ENCODE measurements at regions not wholly inside any gene's neighbourhood (a gene's known extent, or its start where the extent isn't known, plus 50 kb on each side); places are given as distances from the start of the nearest gene placed in this dataset.

DNA sequence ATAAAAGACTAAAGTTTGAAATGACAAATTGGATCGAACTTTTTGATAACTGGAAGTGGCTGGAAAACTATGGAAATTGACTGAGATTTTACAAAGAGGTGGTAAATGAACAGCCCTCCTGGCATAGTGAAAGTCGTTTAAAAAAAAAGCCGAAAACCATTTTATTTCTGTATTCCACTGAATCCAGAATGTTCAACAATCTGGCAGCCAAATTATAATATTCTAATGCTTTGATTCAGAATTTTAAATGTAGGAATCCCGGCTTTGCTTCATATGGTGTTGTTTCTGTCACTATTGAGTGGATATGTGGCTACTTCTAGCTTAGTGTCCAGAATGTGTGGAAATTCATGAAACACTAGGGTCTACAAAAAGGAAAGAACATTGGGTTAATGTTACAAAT lies 208.9 kb upstream of the DCBLD2 start:
- DNase-seq (ENCODE audit: low read depth), result no peak
- TF ChIP-seq, protein P1, sequence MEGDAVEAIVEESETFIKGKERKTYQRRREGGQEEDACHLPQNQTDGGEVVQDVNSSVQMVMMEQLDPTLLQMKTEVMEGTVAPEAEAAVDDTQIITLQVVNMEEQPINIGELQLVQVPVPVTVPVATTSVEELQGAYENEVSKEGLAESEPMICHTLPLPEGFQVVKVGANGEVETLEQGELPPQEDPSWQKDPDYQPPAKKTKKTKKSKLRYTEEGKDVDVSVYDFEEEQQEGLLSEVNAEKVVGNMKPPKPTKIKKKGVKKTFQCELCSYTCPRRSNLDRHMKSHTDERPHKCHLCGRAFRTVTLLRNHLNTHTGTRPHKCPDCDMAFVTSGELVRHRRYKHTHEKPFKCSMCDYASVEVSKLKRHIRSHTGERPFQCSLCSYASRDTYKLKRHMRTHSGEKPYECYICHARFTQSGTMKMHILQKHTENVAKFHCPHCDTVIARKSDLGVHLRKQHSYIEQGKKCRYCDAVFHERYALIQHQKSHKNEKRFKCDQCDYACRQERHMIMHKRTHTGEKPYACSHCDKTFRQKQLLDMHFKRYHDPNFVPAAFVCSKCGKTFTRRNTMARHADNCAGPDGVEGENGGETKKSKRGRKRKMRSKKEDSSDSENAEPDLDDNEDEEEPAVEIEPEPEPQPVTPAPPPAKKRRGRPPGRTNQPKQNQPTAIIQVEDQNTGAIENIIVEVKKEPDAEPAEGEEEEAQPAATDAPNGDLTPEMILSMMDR (IDR thresholded peaks at IDR 0.05; ENCODE audit: control insufficient read depth, insufficient read depth, low read depth, low read length, missing control alignments), result no peak
- H3K4me3 ChIP-seq (ENCODE audit: control insufficient read depth, low read depth, low read length), result no peak overlapping the region

- peak; percentile 92 for DNase-seq (ENCODE audit: low read depth)
- TF ChIP-seq, protein P1 (IDR thresholded peaks at IDR 0.05; ENCODE audit: control insufficient read depth, insufficient read depth, low read depth, low read length, missing control alignments), result no peak
- no peak overlapping the region for H3K4me3 ChIP-seq (ENCODE audit: control insufficient read depth, low read depth, low read length)
Measured at GRCh38 chr3:99108508-99108907, 207.0 kb upstream of the DCBLD2 start.

DNA sequence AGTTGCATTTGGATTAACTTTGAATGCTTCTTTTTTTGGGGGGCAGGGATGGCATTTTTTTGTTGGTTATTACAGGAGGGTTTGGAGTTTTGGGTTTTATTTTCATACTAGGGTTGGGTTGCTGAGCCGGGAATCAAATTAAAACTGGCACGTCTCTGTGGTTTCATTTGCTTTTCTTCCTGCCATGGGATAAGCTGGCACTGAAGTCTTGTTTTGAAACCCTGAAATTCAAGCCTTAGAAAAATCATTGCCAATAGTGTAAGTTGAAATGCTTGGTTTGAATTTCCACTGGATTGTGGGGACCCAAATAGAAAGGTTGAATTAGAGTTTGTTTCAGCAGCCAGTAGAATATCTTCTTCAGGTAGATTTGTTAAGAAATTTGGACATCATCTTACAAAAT lies 193.1 kb upstream of the DCBLD2 start:
- no peak for DNase-seq (ENCODE audit: low read depth)
- no peak overlapping the region for H3K4me3 ChIP-seq (ENCODE audit: control insufficient read depth, low read depth, low read length)
- TF ChIP-seq, protein P1 (IDR thresholded peaks at IDR 0.05; ENCODE audit: control insufficient read depth, insufficient read depth, low read depth, low read length, missing control alignments), result no peak

DNA sequence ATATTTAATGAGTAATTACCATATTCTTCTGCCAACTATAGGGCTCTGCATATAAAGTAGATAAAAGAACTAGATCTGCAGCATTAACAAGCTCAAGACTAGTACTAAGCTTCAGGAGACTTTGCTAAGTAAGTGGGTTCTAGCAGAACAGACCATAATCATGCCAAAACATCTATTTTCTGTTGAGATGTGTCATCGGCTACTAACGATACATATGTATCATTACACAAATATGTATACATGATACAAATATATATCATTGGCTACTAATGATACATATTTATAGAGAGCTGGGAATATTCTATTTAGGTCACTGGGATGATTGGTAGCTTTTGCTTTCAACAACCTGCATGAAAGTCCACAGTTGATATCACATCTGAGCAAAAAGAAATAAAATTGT lies 185.8 kb upstream of the DCBLD2 start:
- TF ChIP-seq, protein P1 (IDR thresholded peaks at IDR 0.05; ENCODE audit: control insufficient read depth, insufficient read depth, low read depth, low read length, missing control alignments), result no peak
- DNase-seq (ENCODE audit: low read depth), result no peak
- H3K4me3 ChIP-seq (ENCODE audit: control insufficient read depth, low read depth, low read length), result no peak overlapping the region

GRCh38 chr3:99084826-99085225 lies 183.3 kb upstream of the DCBLD2 start:
- TF ChIP-seq, protein P1 (IDR thresholded peaks at IDR 0.05; ENCODE audit: control insufficient read depth, insufficient read depth, low read depth, low read length, missing control alignments), result no peak
- H3K4me3 ChIP-seq (ENCODE audit: control insufficient read depth, low read depth, low read length), result no peak overlapping the region
- peak; percentile 97 for DNase-seq (ENCODE audit: low read depth)

GRCh38 chr3:99084156-99084555 lies 182.7 kb upstream of the DCBLD2 start:
- TF ChIP-seq, protein P1 (IDR thresholded peaks at IDR 0.05; ENCODE audit: control insufficient read depth, insufficient read depth, low read depth, low read length, missing control alignments), result no peak
- peak; percentile 41 for DNase-seq (ENCODE audit: low read depth)
- H3K4me3 ChIP-seq (ENCODE audit: control insufficient read depth, low read depth, low read length), result no peak overlapping the region

DNA sequence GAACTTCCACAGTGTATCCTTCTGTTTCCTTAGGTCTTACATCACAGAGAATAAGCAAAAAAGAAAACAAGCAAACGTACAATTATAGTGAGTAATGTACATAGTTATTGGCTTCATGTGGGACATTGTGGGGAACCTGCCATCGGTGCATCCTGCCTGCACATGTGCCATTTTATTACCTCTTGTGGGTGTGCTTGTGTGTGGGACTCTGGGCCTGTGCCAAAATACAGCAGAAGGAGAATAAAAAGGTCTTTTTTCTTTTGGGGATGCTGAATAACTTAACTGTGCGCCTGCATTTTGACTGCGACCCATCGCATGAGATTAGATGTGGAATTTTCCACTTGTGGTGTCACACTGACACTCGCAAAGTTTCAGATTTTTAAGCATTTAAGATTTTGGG lies 169.6 kb upstream of the DCBLD2 start:
- no peak for DNase-seq (ENCODE audit: low read depth)
- TF ChIP-seq, protein P1 (IDR thresholded peaks at IDR 0.05; ENCODE audit: control insufficient read depth, insufficient read depth, low read depth, low read length, missing control alignments), result no peak
- no peak overlapping the region for H3K4me3 ChIP-seq (ENCODE audit: control insufficient read depth, low read depth, low read length)

All from AG09309 (cell line).